ENCODE measurements at regions not wholly inside any gene's neighbourhood (a gene's known extent, or its start where the extent isn't known, plus 50 kb on each side); places are given as distances from the start of the nearest gene placed in this dataset.

DNA sequence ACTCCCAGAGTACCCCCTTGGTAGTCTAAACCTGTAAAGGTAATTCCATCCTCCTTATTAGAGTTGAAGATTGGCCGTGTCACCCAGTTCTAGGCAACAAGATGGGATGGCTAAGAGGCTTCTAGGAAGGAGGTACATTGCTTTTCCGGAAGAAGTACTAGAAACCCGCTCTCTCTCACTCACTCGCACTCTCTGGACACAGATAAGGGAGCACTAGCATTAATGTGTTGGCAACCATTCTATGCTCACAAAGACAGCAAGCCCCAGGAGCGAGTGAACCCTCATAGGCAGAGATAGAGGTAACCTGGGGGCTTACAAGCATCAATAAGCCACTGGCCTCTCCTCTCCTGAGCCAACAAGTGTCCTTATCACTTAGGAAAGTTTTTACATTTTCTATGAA, 503.2 kb upstream of the JARID2 start:
- Histone ChIP-seq H3K79me2 (replicated peaks; ENCODE audit: insufficient read depth) (no peaks in the 10 kb centered on the region), H2AFZ (no peak overlapping the region), H3K4me3 (no peak overlapping the region), H3K27ac (ENCODE audit: low read depth) (no peak overlapping the region), H3K4me2 (no peak overlapping the region), H3K27me3 (ENCODE audit: insufficient read depth) (no peaks in the 10 kb centered on the region), H3F3A (replicated peaks; ENCODE audit: low read depth) (no peaks in the 10 kb centered on the region), H3K9me2 (ENCODE audit: insufficient read depth) (peaks cover 22% of the 10 kb centered on the region), H3K4me1 (ENCODE audit: insufficient read depth) (no peaks in the 10 kb centered on the region), H3K36me3 (ENCODE audit: insufficient read depth) (no peaks in the 10 kb centered on the region), H4K20me1 (replicated peaks; ENCODE audit: insufficient read depth) (no peaks in the 10 kb centered on the region)
- Mint-ChIP-seq H3K9me3 (peaks cover 2% of the 10 kb centered on the region; the same call in 1 of the 3 replicates), H3K36me3 (ENCODE audit: low read depth) (peaks cover 6% of the 10 kb centered on the region; the same call in 2 of the 3 replicates), H3K27ac (no peak overlapping the region), H3K27me3 (ENCODE audit: insufficient read depth, low read depth, poor library complexity) (peaks cover 2% of the 10 kb centered on the region), H3K4me1 (no peaks in the 10 kb centered on the region; the same call in 2 of the 3 replicates), H3K4me3 (no peak overlapping the region)
- DNase-seq (ENCODE audit: low spot score), result no peak
- no peak for TF ChIP-seq POLR2AphosphoS5 (IDR thresholded peaks at IDR 0.05; ENCODE audit: low read depth)
- no peak for TF ChIP-seq STAT1 (IDR thresholded peaks at IDR 0.05; ENCODE audit: unreplicated experiment)
- TF ChIP-seq, protein P1, sequence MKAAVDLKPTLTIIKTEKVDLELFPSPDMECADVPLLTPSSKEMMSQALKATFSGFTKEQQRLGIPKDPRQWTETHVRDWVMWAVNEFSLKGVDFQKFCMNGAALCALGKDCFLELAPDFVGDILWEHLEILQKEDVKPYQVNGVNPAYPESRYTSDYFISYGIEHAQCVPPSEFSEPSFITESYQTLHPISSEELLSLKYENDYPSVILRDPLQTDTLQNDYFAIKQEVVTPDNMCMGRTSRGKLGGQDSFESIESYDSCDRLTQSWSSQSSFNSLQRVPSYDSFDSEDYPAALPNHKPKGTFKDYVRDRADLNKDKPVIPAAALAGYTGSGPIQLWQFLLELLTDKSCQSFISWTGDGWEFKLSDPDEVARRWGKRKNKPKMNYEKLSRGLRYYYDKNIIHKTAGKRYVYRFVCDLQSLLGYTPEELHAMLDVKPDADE (IDR thresholded peaks at IDR 0.05), result no peak
- TF ChIP-seq ZNF331 (CRISPR knock-in tag; IDR thresholded peaks at IDR 0.05; ENCODE audit: low read depth), result no peak
- no peak for TF ChIP-seq EZH2 (IDR thresholded peaks at IDR 0.05; ENCODE audit: low read depth, unreplicated experiment)
- no peak for TF ChIP-seq ZNF114 (CRISPR knock-in tag; IDR thresholded peaks at IDR 0.05)
- TF ChIP-seq, protein P2, sequence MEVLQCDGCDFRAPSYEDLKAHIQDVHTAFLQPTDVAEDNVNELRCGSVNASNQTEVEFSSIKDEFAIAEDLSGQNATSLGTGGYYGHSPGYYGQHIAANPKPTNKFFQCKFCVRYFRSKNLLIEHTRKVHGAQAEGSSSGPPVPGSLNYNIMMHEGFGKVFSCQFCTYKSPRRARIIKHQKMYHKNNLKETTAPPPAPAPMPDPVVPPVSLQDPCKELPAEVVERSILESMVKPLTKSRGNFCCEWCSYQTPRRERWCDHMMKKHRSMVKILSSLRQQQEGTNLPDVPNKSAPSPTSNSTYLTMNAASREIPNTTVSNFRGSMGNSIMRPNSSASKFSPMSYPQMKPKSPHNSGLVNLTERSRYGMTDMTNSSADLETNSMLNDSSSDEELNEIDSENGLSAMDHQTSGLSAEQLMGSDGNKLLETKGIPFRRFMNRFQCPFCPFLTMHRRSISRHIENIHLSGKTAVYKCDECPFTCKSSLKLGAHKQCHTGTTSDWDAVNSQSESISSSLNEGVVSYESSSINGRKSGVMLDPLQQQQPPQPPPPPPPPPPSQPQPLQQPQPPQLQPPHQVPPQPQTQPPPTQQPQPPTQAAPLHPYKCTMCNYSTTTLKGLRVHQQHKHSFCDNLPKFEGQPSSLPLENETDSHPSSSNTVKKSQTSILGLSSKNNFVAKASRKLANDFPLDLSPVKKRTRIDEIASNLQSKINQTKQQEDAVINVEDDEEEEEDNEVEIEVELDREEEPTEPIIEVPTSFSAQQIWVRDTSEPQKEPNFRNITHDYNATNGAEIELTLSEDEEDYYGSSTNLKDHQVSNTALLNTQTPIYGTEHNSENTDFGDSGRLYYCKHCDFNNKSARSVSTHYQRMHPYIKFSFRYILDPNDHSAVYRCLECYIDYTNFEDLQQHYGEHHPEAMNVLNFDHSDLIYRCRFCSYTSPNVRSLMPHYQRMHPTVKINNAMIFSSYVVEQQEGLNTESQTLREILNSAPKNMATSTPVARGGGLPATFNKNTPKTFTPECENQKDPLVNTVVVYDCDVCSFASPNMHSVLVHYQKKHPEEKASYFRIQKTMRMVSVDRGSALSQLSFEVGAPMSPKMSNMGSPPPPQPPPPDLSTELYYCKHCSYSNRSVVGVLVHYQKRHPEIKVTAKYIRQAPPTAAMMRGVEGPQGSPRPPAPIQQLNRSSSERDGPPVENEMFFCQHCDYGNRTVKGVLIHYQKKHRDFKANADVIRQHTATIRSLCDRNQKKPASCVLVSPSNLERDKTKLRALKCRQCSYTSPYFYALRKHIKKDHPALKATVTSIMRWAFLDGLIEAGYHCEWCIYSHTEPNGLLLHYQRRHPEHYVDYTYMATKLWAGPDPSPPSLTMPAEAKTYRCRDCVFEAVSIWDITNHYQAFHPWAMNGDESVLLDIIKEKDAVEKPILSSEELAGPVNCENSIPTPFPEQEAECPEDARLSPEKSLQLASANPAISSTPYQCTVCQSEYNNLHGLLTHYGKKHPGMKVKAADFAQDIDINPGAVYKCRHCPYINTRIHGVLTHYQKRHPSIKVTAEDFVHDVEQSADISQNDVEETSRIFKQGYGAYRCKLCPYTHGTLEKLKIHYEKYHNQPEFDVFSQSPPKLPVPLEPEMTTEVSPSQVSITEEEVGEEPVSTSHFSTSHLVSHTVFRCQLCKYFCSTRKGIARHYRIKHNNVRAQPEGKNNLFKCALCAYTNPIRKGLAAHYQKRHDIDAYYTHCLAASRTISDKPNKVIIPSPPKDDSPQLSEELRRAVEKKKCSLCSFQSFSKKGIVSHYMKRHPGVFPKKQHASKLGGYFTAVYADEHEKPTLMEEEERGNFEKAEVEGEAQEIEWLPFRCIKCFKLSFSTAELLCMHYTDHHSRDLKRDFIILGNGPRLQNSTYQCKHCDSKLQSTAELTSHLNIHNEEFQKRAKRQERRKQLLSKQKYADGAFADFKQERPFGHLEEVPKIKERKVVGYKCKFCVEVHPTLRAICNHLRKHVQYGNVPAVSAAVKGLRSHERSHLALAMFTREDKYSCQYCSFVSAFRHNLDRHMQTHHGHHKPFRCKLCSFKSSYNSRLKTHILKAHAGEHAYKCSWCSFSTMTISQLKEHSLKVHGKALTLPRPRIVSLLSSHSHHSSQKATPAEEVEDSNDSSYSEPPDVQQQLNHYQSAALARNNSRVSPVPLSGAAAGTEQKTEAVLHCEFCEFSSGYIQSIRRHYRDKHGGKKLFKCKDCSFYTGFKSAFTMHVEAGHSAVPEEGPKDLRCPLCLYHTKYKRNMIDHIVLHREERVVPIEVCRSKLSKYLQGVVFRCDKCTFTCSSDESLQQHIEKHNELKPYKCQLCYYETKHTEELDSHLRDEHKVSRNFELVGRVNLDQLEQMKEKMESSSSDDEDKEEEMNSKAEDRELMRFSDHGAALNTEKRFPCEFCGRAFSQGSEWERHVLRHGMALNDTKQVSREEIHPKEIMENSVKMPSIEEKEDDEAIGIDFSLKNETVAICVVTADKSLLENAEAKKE (CRISPR knock-in tag; IDR thresholded peaks at IDR 0.05), result no peak
- TF ChIP-seq, protein P3, sequence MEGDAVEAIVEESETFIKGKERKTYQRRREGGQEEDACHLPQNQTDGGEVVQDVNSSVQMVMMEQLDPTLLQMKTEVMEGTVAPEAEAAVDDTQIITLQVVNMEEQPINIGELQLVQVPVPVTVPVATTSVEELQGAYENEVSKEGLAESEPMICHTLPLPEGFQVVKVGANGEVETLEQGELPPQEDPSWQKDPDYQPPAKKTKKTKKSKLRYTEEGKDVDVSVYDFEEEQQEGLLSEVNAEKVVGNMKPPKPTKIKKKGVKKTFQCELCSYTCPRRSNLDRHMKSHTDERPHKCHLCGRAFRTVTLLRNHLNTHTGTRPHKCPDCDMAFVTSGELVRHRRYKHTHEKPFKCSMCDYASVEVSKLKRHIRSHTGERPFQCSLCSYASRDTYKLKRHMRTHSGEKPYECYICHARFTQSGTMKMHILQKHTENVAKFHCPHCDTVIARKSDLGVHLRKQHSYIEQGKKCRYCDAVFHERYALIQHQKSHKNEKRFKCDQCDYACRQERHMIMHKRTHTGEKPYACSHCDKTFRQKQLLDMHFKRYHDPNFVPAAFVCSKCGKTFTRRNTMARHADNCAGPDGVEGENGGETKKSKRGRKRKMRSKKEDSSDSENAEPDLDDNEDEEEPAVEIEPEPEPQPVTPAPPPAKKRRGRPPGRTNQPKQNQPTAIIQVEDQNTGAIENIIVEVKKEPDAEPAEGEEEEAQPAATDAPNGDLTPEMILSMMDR (conservative IDR thresholded peaks at IDR 0.05; ENCODE audit: low read depth in 2 of 2), result no peak
- no peak for TF ChIP-seq CREB1 (CRISPR knock-in tag; IDR thresholded peaks at IDR 0.05; ENCODE audit: low read depth)
- no peak for ATAC-seq
